Stomach (tissue), 8 donors: ENCODE measurements at regions not wholly inside any gene's neighbourhood (a gene's known extent, or its start where the extent isn't known, plus 50 kb on each side); places are given as distances from the start of the nearest gene placed in this dataset.

Source experiments
- DNase-seq, 2 donors: peaks; one replicate each; pipeline versions ENCODE4 v3.0.0 to v3.0.0-alpha.2; 2013 to 2019
- H3K27ac ChIP-seq, 5 donors: fragments of 200-600 bp in 4 of 5; sonication (generic) in 4 of 5; one replicate each; pipeline ENCODE4 v1.5.1; 2013 to 2019; ENCODE audit warnings: mild to moderate bottlenecking in 1 of 5, moderate library complexity in 1 of 5
- H3K27me3 ChIP-seq, 3 donors: fragments of 200-600 bp; sonication (generic); one replicate each; pipeline ENCODE4 v1.5.1; 2017 to 2019; ENCODE audit warnings: mixed run types in 1 of 3
- H3K36me3 ChIP-seq, 4 donors: fragments of 200-600 bp; sonication (generic); 1 replicate in 3 of 4; 2 replicates in 1 of 4; pipeline ENCODE4 v1.5.1; 2016 to 2019
- H3K4me1 ChIP-seq, 4 donors: fragments of 200-600 bp; sonication (generic); one replicate each; pipeline ENCODE4 v1.5.1; 2016 to 2019
- H3K4me3 ChIP-seq, 4 donors: fragments of 200-600 bp; sonication (generic) in 3 of 4; one replicate each; pipeline ENCODE4 v1.5.1; 2016 to 2019; ENCODE audit warnings: mild to moderate bottlenecking in 1 of 4
- H3K9me3 ChIP-seq, 4 donors: fragments of 200-600 bp; sonication (generic); one replicate each; pipeline ENCODE4 v1.5.1; 2016 to 2019
- EP300 ChIP-seq: sonication (generic); formaldehyde crosslinking; IDR thresholded peaks from one replicate; pipeline ENCODE4 v1.6.1; 2017; ENCODE audit warnings: antibody characterized with exemption
- POLR2A ChIP-seq, 4 donors: fragments of 450-650 bp; IDR thresholded peaks; one replicate each; pipeline ENCODE4 v1.6.1; 2016; ENCODE audit warnings: antibody characterized with exemption in 4 of 4, control low read depth in 2 of 4, mild to moderate bottlenecking in 1 of 4, moderate library complexity in 1 of 4
- POLR2AphosphoS5 ChIP-seq, 3 donors: sonication (generic); formaldehyde crosslinking; IDR thresholded peaks; one replicate each; pipeline ENCODE4 v1.6.1; 2016; ENCODE audit warnings: antibody characterized with exemption in 3 of 3
- WGBS, 5 donors: extraction: QIAGEN DNeasy Blood & Tissue Kit in 3 of 5; methylation state at CpG; one replicate each; pipeline versions ENCODE4 v1.1.5 to v1.1.7; 2013 to 2018; 5-methylcytosine and 5-hydroxymethylcytosine counted together
- intact Hi-C: fragments of 100-400 bp; cut with DNase I; formaldehyde crosslinking; loops from one replicate; pipeline ENCODE4 v1.15.1; 2023; ENCODE audit warnings: low total_unique reads
- TF ChIP-seq, protein P1 (sequence below), 7 experiments: fragments of 450-650 bp in 4 of 7; fragments of 200-600 bp in 3 of 7; sonication (generic) in 3 of 7; IDR thresholded peaks; one replicate each; pipeline ENCODE4 v1.5.1; 2016 to 2019; ENCODE audit warnings: antibody characterized with exemption in 7 of 7, control low read depth in 2 of 7, mild to moderate bottlenecking in 1 of 7
- donor health status: healthy with polysubstance abuse.
- donor health status: Bipolar disorder and iron deficiency.
- donor health status: healthy.

GRCh38 chr16:35391328-35391727, 1931.9 kb downstream of the TP53TG3F start:
- no peak for TF ChIP-seq POLR2AphosphoS5 (IDR thresholded peaks at IDR 0.05)
- TF ChIP-seq POLR2A (IDR thresholded peaks at IDR 0.05): no peak
- TF ChIP-seq, protein P1, sequence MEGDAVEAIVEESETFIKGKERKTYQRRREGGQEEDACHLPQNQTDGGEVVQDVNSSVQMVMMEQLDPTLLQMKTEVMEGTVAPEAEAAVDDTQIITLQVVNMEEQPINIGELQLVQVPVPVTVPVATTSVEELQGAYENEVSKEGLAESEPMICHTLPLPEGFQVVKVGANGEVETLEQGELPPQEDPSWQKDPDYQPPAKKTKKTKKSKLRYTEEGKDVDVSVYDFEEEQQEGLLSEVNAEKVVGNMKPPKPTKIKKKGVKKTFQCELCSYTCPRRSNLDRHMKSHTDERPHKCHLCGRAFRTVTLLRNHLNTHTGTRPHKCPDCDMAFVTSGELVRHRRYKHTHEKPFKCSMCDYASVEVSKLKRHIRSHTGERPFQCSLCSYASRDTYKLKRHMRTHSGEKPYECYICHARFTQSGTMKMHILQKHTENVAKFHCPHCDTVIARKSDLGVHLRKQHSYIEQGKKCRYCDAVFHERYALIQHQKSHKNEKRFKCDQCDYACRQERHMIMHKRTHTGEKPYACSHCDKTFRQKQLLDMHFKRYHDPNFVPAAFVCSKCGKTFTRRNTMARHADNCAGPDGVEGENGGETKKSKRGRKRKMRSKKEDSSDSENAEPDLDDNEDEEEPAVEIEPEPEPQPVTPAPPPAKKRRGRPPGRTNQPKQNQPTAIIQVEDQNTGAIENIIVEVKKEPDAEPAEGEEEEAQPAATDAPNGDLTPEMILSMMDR (IDR thresholded peaks at IDR 0.05): peak in 4 of 7 experiments; percentile 6 to 40 (median 23)
- peaks cover 0 to 34% (median 17%) of the 10 kb centered on the region in 4 donors for H3K9me3 ChIP-seq
- 41 to 56% (median 42%) methylated on average over 10 of the region's 10 CpGs for WGBS, 5 donors
- no peak overlapping the region for H3K4me3 ChIP-seq
- H3K27me3 ChIP-seq: no peaks in the 10 kb centered on the region
- peak in 1 of 2 donors; percentile 51 for DNase-seq
- no peak overlapping the region for H3K27ac ChIP-seq
- H3K36me3 ChIP-seq: no peaks in the 10 kb centered on the region
- intact Hi-C loops: no loop called here
- H3K4me1 ChIP-seq: no peaks in the 10 kb centered on the region

GRCh38 chr16:35398180-35398579, 1938.8 kb downstream of the TP53TG3F start:
- Histone ChIP-seq H3K4me1 (no peaks in the 10 kb centered on the region), H3K27me3 (no peaks in the 10 kb centered on the region), H3K27ac (no peak overlapping the region), H3K4me3 (no peak overlapping the region), H3K36me3 (no peaks in the 10 kb centered on the region), H3K9me3 (peaks cover 0 to 22% (median 13%) of the 10 kb centered on the region in 4 donors)
- no peak for DNase-seq
- intact Hi-C loops: no loop called here
- no peak for TF ChIP-seq POLR2A (IDR thresholded peaks at IDR 0.05)
- TF ChIP-seq EP300: no peak
- no peak for TF ChIP-seq POLR2AphosphoS5 (IDR thresholded peaks at IDR 0.05)
- TF ChIP-seq, protein P1 (IDR thresholded peaks at IDR 0.05): no peak
- 71 to 89% (median 84%) methylated on average over 2 of the region's 2 CpGs for WGBS, 5 donors

DNA sequence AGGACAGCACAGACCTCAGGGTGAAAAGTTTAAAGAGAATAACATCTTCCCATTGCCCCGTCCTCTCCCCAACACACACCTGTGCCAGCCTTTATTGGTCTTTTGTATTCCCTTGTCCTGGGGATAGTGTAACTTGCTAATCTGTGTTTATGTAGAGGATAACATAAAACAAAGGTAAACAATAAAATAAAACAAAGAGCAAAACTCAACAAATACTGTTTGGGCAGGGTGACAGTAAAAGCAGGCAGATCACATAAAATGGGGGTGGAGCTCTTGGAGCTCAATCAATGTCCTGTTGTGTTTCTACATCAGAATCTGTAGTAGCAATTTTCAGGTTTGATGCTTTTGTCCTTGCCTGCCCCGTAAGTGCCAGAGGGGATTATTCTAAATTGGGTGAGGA, 1939.7 kb downstream of the TP53TG3F start:
- no peak for TF ChIP-seq POLR2A (IDR thresholded peaks at IDR 0.05)
- no peak for TF ChIP-seq POLR2AphosphoS5 (IDR thresholded peaks at IDR 0.05)
- TF ChIP-seq, protein P1 (IDR thresholded peaks at IDR 0.05): no peak
- no peak for TF ChIP-seq EP300
- WGBS, 5 donors: 51 to 70% (median 57%) methylated on average over 2 of the region's 2 CpGs
- intact Hi-C loops: no loop called here

DNA sequence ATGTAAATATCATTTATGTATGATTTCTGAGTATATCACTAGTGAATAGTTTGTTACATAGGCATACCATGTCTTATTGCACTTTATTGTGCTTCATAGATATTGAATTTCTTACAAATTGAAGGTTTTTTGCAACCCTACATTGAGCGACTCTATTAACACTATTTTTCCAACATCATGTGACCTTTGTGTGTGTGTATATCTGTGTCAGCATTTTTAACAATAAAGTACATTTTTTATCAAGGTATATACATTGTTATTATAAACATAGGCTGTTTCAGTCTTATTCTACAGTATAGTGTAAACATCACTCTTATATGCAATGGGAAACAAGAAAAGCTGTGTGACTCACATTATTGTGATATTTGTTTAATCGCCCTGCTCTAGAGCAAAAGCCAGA, 1944.9 kb downstream of the TP53TG3F start:
- Histone ChIP-seq H3K4me3 (no peak overlapping the region), H3K9me3 (peaks cover 0 to 11% (median 7%) of the 10 kb centered on the region in 4 donors), H3K27ac (no peak overlapping the region), H3K36me3 (no peaks in the 10 kb centered on the region), H3K27me3 (no peaks in the 10 kb centered on the region), H3K4me1 (no peaks in the 10 kb centered on the region)
- 45 to 64% (median 61%) methylated on average over 2 of the region's 2 CpGs for WGBS, 5 donors
- intact Hi-C loops: no loop called here
- TF ChIP-seq POLR2A (IDR thresholded peaks at IDR 0.05): no peak
- no peak for TF ChIP-seq POLR2AphosphoS5 (IDR thresholded peaks at IDR 0.05)
- TF ChIP-seq, protein P1 (IDR thresholded peaks at IDR 0.05): no peak
- no peak for TF ChIP-seq EP300
- no peak for DNase-seq

More for the DNA sequence above, 1939.7 kb downstream of the TP53TG3F start:
- Histone ChIP-seq H3K36me3 (no peaks in the 10 kb centered on the region), H3K27ac (no peak overlapping the region), H3K27me3 (no peaks in the 10 kb centered on the region), H3K4me1 (no peaks in the 10 kb centered on the region), H3K9me3 (peaks cover 0 to 13% (median 9%) of the 10 kb centered on the region in 4 donors), H3K4me3 (no peak overlapping the region)
- no peak for DNase-seq
